ENCODE measurements at regions not wholly inside any gene's neighbourhood (a gene's known extent, or its start where the extent isn't known, plus 50 kb on each side); places are given as distances from the start of the nearest gene placed in this dataset.

- TF ChIP-seq CTCF (conservative IDR thresholded peaks at IDR 0.05; ENCODE audit: low read depth, low read length) (no peak), EZH2 (IDR thresholded peaks at IDR 0.05; ENCODE audit: low read length, unreplicated experiment) (no peak), EZH2phosphoT487 (IDR thresholded peaks at IDR 0.05; ENCODE audit: borderline replicate concordance, low read length) (no peak)
These were observed 130.7 kb upstream of the NREP start for GRCh38 chr5:111887706-111888105.
